GM12878 (cell line): ENCODE measurements at regions not wholly inside any gene's neighbourhood (a gene's known extent, or its start where the extent isn't known, plus 50 kb on each side); places are given as distances from the start of the nearest gene placed in this dataset.

Source experiments
- JUND ChIP-seq: IDR thresholded peaks from 2 replicates; pipeline ENCODE4 v1.6.1; 2012; ENCODE audit warnings: low read depth, mild to moderate bottlenecking, low read length, improper control_type of control experiment, moderate library complexity
- POLR2AphosphoS5 ChIP-seq: IDR thresholded peaks from 2 replicates; pipeline ENCODE4 v1.6.1; 2011; ENCODE audit warnings: mild to moderate bottlenecking, low read length, inconsistent platforms
- TF ChIP-seq, protein P1 (sequence below): IDR thresholded peaks from 2 replicates; pipeline ENCODE4 v1.6.1; 2011; ENCODE audit warnings: borderline replicate concordance, low read depth, mild to moderate bottlenecking, moderate library complexity, low read length; ENCODE audit not compliant: insufficient read depth, poor library complexity, severe bottlenecking

DNA sequence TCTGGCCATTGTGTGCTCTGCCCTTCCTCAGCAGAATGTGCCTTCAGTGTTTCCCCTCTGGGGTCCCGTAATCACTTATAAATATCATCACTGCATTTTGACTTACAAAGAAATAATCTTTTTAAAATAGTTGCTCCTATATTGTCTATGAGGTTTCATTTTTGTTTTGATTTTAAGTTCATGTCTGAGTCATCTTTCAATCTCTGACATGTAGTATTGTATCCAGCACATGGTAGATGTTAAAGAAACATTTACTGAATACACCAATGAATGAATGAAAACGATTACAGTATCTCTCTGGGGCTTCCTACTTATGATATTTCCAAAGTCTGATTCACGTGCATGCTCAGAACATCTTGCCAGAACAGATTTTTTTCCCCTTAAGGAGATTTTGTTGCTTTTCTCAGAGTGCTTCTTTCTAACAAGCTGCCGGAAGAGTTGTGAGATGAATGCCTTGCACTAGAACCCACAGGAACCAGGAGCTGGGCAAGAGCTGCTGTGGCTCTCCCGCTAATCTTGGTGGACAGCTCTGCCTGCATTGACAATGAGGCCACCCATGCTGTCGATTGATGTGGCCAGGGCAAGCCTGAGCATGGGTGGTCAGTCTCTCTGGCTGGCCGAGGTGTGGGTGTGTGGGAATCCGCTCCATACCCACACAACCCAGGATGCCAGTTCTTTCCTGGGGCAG is 199.4 kb downstream of the CYRIA start:
- TF ChIP-seq JUND: no peak
- TF ChIP-seq, protein P1, sequence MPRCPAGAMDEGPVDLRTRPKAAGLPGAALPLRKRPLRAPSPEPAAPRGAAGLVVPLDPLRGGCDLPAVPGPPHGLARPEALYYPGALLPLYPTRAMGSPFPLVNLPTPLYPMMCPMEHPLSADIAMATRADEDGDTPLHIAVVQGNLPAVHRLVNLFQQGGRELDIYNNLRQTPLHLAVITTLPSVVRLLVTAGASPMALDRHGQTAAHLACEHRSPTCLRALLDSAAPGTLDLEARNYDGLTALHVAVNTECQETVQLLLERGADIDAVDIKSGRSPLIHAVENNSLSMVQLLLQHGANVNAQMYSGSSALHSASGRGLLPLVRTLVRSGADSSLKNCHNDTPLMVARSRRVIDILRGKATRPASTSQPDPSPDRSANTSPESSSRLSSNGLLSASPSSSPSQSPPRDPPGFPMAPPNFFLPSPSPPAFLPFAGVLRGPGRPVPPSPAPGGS: no peak
- no peak for TF ChIP-seq POLR2AphosphoS5
